HS-5 (cell line): ENCODE measurements at regions not wholly inside any gene's neighbourhood (a gene's known extent, or its start where the extent isn't known, plus 50 kb on each side); places are given as distances from the start of the nearest gene placed in this dataset.
"Not testable (repeated sequence)": the region's sequence is repeated elsewhere in the genome, so short reads cannot be mapped to it uniquely, and the experiment has no call there.

ENCODE experiments used
- DNase-seq: peaks from one replicate; pipeline ENCODE4 v3.0.0-alpha.2; 2012; ENCODE audit warnings: low read depth

DNA sequence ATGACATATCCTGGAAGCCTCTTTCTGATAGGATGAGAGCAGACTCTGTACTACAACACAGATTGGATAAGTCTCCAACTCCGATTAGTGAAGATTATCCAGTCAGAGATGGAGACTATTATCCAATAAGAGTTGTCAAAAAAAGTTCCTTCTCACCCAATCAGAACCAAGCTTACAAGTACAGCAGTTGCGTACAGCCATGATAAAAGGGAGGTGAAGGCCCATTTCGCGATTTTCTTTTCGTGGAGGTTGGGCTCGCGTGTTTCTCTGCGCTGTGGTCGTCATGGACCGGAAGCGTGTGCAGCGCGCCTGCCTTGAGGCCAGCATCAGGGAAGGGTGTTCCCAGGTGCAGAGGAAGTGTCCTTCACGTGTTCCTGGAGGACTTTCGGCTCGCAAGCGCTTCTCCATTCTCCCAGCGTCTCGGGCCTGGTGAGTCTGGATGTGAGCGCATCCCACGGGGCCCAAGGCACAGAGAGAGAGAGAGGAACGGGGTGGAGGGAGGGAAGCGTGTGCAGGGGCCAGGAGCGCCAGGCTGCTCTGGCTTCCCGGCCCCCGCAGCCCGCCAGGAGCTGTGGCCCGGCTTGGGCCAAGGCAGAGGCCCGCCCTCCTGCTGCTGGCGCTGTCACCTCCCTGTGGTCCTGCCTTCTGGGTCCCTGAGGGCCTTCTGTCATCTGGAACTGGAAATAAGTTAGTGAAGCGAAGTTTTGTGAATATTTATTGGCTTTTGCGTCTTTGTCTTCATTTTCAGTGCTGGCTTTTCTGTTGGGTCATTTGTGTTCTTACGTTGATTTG is 53.9 kb downstream of the CDRT15L2 start:
- not testable (repeated sequence) for DNase-seq

GRCh38 chr17:20640147-20640546 is 60.6 kb downstream of the CDRT15L2 start:
- DNase-seq, result not testable (repeated sequence)

- DNase-seq, result not testable (repeated sequence)
These were observed 67.2 kb downstream of the CDRT15L2 start for GRCh38 chr17:20646661-20647272.

- not testable (repeated sequence) for DNase-seq
These were observed 69.7 kb downstream of the CDRT15L2 start for GRCh38 chr17:20649097-20649767.

DNA sequence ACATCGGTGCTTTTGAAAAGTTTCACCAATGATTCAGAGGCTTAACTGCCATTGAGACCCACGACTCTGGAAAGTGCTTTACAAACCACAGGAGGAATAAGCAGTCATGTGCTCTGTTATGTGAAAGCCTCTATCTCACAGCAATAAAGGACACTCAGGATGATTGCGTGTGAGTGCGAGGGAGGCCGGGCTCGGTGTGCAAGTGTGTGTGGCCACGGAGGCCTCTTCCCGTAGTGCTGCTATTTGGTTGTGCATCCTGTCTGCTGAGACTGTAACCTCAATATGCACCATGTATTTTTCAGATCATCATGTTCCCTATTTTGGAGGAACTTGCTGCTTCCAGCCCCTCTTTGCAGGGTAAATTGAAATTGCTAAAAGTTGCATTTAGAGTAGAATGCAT is 71.5 kb downstream of the CDRT15L2 start:
- DNase-seq, result not testable (repeated sequence)

- not testable (repeated sequence) for DNase-seq
These were observed 72.2 kb downstream of the CDRT15L2 start for GRCh38 chr17:20651736-20652135.

DNA sequence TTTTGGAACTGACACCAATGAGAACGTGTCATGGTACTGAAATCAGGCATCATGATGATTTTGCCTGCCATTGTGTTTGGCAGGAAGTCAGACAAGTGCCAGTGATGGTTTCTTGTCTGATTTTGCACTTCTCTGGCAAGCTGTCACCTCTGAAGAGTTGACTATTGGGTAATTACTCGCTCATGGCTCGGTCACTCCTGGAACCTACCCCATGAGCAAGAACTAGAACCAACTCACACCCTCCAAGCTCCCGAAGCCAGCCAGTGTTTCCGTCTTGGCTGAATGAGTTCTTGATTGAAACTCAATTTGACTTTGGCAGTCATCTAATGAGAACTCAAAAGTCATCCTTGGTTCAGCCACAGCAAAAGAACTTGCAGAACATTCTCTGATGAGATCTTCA is 73.9 kb downstream of the CDRT15L2 start:
- not testable (repeated sequence) for DNase-seq

DNA sequence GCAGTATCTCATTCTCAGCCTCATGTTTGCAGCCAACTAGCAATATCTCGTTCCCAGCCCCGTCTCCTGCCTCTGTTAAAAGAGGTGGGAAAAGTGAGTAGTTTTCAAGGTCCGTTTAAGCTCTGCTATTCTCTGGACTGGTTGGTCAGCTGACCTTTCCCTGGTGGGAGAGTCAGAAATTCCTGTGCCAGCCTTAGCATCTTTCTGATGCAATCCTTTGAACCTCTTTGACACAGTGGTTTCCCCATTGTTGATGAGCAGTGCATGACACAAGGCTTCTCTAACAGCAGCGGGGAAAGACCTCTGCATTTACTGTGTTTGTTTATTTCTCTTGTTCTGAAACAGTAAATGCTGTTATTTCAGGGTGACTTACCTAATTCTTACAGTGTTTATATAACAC is 74.6 kb downstream of the CDRT15L2 start:
- not testable (repeated sequence) for DNase-seq

DNA sequence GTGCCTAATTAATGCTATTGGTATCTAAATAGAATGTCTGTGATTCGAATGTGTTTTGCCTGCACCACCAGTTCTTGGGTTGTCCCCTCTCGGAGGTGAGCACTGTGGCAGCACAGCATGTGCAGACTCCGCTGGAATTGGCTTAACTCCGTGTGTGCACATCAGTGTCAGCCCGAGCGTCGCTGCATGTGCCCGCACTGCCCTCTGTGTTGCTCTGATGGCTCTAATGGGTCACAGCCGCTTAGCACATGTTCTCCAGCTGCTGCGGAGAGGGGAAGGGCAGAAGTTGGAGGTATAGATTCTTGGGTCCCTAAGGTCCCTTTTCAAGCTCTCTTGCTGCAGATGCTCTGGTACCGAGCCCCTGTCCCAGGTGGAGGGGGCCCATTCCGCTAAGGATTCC is 75.1 kb downstream of the CDRT15L2 start:
- DNase-seq, result not testable (repeated sequence)

GRCh38 chr17:20665103-20665955 is 85.8 kb downstream of the CDRT15L2 start:
- DNase-seq, result not testable (repeated sequence)

DNA sequence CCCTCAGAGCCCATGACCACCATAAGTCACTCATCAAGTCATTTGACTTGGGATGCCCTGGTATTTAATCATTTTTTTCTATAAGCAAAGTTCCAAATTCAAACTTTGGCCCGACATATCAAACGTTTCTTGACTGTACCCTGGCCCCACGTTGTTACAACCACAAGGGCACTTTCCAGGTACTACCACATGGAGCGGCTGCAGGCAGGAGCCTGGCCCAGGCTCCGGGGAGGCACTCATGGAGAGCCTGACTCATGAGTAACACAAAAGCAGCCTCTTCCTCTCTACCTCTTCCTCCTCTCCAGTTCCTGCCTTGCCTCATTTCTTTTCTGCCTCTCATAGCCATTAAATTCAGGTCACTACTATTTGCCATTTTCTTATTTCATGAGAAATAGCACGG is 87.2 kb downstream of the CDRT15L2 start:
- not testable (repeated sequence) for DNase-seq

DNA sequence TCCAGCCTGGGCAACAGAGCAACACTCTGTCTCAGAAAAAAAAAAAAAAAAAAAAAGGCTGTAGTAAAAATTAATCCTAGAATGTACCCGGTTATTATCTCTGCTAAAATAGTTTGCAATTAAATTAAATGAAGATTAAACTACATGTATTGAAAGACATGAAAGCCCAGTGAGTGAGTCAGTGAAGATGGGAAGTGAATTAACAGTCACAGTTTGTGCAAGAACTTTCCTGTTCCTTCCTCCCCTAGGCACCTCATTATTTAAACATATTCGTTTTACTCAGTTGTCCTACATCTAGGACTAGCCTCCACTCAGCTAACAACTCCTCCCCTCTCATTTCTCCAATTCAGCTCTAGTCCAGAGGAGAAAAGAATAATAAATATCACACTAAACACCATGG is 88.2 kb downstream of the CDRT15L2 start:
- not testable (repeated sequence) for DNase-seq

DNA sequence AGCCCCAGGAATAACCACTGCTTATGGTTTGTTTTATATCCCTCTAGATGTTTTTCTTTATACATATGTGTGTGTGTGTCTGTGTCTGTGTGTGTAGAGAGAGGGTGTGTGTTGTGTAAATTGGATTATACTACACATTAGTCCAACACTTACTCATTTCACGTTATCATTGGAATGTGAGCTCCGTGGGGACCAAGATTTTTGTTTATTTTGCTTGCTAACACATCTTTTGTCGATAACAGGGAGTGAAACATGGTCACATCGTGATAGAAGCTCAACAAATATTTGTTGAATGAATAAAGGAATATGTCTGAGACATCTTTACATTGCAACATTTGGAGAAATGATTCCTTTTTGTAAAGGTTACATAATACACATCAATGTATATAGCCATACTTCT is 88.8 kb downstream of the CDRT15L2 start:
- DNase-seq, result not testable (repeated sequence)

GRCh38 chr17:20668868-20669267 is 89.3 kb downstream of the CDRT15L2 start:
- DNase-seq, result not testable (repeated sequence)

GRCh38 chr17:20670506-20670905 is 91.0 kb downstream of the CDRT15L2 start:
- not testable (repeated sequence) for DNase-seq

- not testable (repeated sequence) for DNase-seq
These were observed 94.8 kb downstream of the CDRT15L2 start for GRCh38 chr17:20674374-20674773.

DNA sequence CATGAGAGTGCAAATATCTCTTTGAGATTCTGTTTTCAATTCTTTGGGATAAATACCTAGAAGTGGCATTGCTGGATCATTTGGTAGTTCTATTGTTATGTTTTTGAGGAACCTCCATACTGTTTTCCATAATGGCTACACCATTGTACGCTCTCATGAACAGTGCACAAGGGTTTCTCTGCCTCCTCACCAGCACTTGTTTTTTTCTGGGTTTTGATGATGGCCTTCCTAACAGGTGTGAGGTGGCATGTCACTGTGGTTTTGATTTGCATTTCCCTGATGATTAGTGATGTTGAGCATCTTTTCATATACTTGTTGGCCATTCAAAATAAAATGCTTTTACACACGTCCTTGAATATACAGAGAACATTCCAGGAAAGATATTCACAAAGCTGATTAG is 96.2 kb downstream of the CDRT15L2 start:
- not testable (repeated sequence) for DNase-seq

GRCh38 chr17:20676656-20677055 is 97.1 kb downstream of the CDRT15L2 start:
- not testable (repeated sequence) for DNase-seq

GRCh38 chr17:20677469-20677868 is 97.9 kb downstream of the CDRT15L2 start:
- DNase-seq, result not testable (repeated sequence)

GRCh38 chr17:20678424-20678823 is 98.9 kb downstream of the CDRT15L2 start:
- not testable (repeated sequence) for DNase-seq
